Ishikawa (cell line): ENCODE measurements at regions not wholly inside any gene's neighbourhood (a gene's known extent, or its start where the extent isn't known, plus 50 kb on each side); places are given as distances from the start of the nearest gene placed in this dataset.

ENCODE experiments used
- CEBPB ChIP-seq: IDR thresholded peaks from 2 replicates; pipeline ENCODE4 v1.6.1; 2012
- CREB1 ChIP-seq: IDR thresholded peaks from 2 replicates; pipeline ENCODE4 v1.6.1; 2012; ENCODE audit warnings: low read depth
- EGR1 ChIP-seq: IDR thresholded peaks from 2 replicates; pipeline ENCODE4 v1.6.1; 2012
- EP300 ChIP-seq: IDR thresholded peaks from 2 replicates; pipeline ENCODE4 v1.6.1; 2012; ENCODE audit warnings: borderline replicate concordance
- FOXM1 ChIP-seq: IDR thresholded peaks from 2 replicates; pipeline ENCODE4 v1.6.1; 2012; ENCODE audit warnings: low read depth, borderline replicate concordance
- MAX ChIP-seq: IDR thresholded peaks from 2 replicates; pipeline ENCODE4 v1.6.1; 2012
- NFIC ChIP-seq: IDR thresholded peaks from 2 replicates; pipeline ENCODE4 v1.6.1; 2012
- RAD21 ChIP-seq: IDR thresholded peaks from 2 replicates; pipeline ENCODE4 v1.6.1; 2012; ENCODE audit warnings: low read depth
- REST ChIP-seq: IDR thresholded peaks from 2 replicates; pipeline ENCODE4 v1.6.1; 2012; ENCODE audit warnings: low read depth, mild to moderate bottlenecking
- TAF1 ChIP-seq: IDR thresholded peaks from 2 replicates; pipeline ENCODE4 v1.6.1; 2012; ENCODE audit warnings: low read depth, mild to moderate bottlenecking
- TCF12 ChIP-seq: IDR thresholded peaks from 2 replicates; pipeline ENCODE4 v1.6.1; 2012; ENCODE audit warnings: low read depth
- TEAD4 ChIP-seq: IDR thresholded peaks from 2 replicates; pipeline ENCODE4 v1.6.1; 2012
- USF1 ChIP-seq: IDR thresholded peaks from 2 replicates; pipeline ENCODE4 v1.6.1; 2012
- YY1 ChIP-seq: IDR thresholded peaks from 2 replicates; pipeline ENCODE4 v1.6.1; 2012; ENCODE audit warnings: low read depth
- ZBTB7A ChIP-seq: IDR thresholded peaks from 2 replicates; pipeline ENCODE4 v1.6.1; 2012; ENCODE audit warnings: low read depth

- TF ChIP-seq YY1 (no peak), USF1 (no peak), RAD21 (no peak), TEAD4 (no peak), NFIC (no peak), CREB1 (no peak), CEBPB (no peak), EGR1 (no peak), MAX (no peak), REST (no peak), EP300 (no peak), TCF12 (no peak), TAF1 (no peak), ZBTB7A (no peak), FOXM1 (no peak)
These were observed 222.8 kb upstream of the MSX2 start for GRCh38 chr5:174501461-174502069.

- TF ChIP-seq TEAD4 (no peak), CREB1 (no peak), EP300 (no peak), REST (no peak), ZBTB7A (no peak), USF1 (no peak), CEBPB (no peak), NFIC (no peak), MAX (no peak), RAD21 (no peak), EGR1 (no peak)
These were observed 221.3 kb upstream of the MSX2 start for GRCh38 chr5:174503086-174503460.

GRCh38 chr5:174503461-174504265 lies 220.7 kb upstream of the MSX2 start:
- TF ChIP-seq CEBPB = 0 out of 2 replicates have a peak, but pooled peaks have one; percentile 3
- TF ChIP-seq TCF12 = no peak

- TF ChIP-seq TCF12 (no peak), RAD21 (no peak), ZBTB7A (no peak), EP300 (no peak), CEBPB (no peak), MAX (no peak), EGR1 (no peak), TEAD4 (no peak), FOXM1 (no peak), REST (no peak), TAF1 (no peak), YY1 (no peak), CREB1 (no peak), NFIC (no peak), USF1 (no peak)
These were observed 220.1 kb upstream of the MSX2 start for GRCh38 chr5:174504266-174504726.
